PC-9 (cell line): ENCODE measurements at regions not wholly inside any gene's neighbourhood (a gene's known extent, or its start where the extent isn't known, plus 50 kb on each side); places are given as distances from the start of the nearest gene placed in this dataset.

Experiments used
- EZH2 ChIP-seq: fragments of 200-600 bp; sonication (generic); IDR thresholded peaks from 2 replicates; pipeline ENCODE4 v1.8.0; 2017; ENCODE audit warnings: antibody characterized with exemption, low read depth
- TF ChIP-seq, protein P1 (sequence below): fragments of 200-600 bp; sonication (generic); conservative IDR thresholded peaks from 2 replicates; pipeline ENCODE4 v1.6.1; 2017; ENCODE audit warnings: mixed run types, antibody characterized with exemption, mild to moderate bottlenecking, moderate library complexity

DNA sequence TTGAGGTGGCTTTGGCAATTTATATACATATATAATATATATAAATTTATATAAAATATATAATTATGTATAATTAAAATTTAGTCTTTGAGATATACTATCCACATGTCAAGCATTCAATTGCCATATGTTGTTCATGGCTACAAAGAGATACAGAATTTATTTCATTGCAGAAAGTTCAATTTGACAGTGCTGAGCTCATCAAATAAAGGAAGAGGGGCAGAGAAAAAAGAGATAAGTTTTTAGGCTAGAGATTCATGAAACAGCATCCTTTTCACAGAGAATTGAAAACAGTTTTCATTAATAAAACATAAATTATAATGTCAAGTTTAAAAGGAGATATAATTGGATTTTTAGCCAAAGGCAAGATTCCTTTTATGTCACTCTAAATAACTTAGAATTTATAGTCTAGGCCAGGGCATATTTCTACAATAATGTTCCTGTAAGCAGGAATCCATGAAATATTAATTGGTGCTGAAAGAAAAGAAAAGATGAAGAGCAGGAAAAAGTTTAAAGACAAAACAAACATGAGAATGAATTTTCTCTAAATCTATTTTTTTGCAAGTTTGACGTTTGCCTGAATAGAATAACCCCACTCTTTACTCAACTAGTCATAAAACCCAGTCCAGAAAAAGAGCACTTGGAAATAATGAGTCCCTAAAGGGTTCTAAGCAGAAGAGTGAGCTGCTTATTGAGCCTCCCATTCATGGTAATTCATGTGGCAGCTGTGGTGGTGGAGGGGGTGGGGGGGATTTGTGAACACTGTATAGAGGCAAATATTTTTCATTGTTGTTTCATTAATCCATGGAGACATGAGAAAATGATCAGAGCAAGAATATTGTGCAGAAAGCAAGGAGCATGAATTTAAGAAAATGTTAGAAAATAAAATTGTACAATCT, 1279.5 kb downstream of the CDH12 start:
- TF ChIP-seq, protein P1, sequence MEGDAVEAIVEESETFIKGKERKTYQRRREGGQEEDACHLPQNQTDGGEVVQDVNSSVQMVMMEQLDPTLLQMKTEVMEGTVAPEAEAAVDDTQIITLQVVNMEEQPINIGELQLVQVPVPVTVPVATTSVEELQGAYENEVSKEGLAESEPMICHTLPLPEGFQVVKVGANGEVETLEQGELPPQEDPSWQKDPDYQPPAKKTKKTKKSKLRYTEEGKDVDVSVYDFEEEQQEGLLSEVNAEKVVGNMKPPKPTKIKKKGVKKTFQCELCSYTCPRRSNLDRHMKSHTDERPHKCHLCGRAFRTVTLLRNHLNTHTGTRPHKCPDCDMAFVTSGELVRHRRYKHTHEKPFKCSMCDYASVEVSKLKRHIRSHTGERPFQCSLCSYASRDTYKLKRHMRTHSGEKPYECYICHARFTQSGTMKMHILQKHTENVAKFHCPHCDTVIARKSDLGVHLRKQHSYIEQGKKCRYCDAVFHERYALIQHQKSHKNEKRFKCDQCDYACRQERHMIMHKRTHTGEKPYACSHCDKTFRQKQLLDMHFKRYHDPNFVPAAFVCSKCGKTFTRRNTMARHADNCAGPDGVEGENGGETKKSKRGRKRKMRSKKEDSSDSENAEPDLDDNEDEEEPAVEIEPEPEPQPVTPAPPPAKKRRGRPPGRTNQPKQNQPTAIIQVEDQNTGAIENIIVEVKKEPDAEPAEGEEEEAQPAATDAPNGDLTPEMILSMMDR, result no peak
- TF ChIP-seq EZH2, result no peak
